CD1c-positive myeloid dendritic cell (primary cell): ENCODE measurements at regions not wholly inside any gene's neighbourhood (a gene's known extent, or its start where the extent isn't known, plus 50 kb on each side); places are given as distances from the start of the nearest gene placed in this dataset.
"Not testable (repeated sequence)": the region's sequence is repeated elsewhere in the genome, so short reads cannot be mapped to it uniquely, and the experiment has no call there.

Experiments used
- DNase-seq: peaks from one replicate; pipeline ENCODE4 v3.0.0-alpha.2; 2016; ENCODE audit errors: extremely low spot score

GRCh38 chr10:11667756-11668155 lies 56.3 kb upstream of the USP6NL start:
- peak; percentile 56 for DNase-seq

- DNase-seq, result no peak
These were observed 52.5 kb upstream of the USP6NL start for GRCh38 chr10:11663763-11664555.

- DNase-seq, result not testable (repeated sequence)
These were observed 51.7 kb upstream of the USP6NL start for GRCh38 chr10:11663126-11663515.

GRCh38 chr10:11661441-11661840 lies 50.0 kb upstream of the USP6NL start:
- no peak for DNase-seq
